ENCODE measurements at regions not wholly inside any gene's neighbourhood (a gene's known extent, or its start where the extent isn't known, plus 50 kb on each side); places are given as distances from the start of the nearest gene placed in this dataset.

GRCh38 chr2:117212562-117212961, 601.9 kb upstream of the DDX18 start:
- Histone ChIP-seq H3K4me3 (ENCODE audit: low read depth, low read length) (no peak overlapping the region), H3K27ac (ENCODE audit: low read depth, low read length) (no peak overlapping the region), H3K27me3 (ENCODE audit: control insufficient read depth, insufficient read depth, low read length) (no peaks in the 10 kb centered on the region), H3K9me3 (ENCODE audit: control insufficient read depth, insufficient read depth, low read length) (peaks cover 16% of the 10 kb centered on the region)
- ChIA-PET CTCF (no interaction called here), POLR2A (no interaction called here)
- TF ChIP-seq CTCF (IDR thresholded peaks at IDR 0.05; ENCODE audit: low read depth, low read length), result no peak
- DNase-seq (ENCODE audit: low read depth, low spot score), result no peak

- ChIA-PET CTCF (no interaction called here), POLR2A (no interaction called here)
- peaks cover 22% of the 10 kb centered on the region for H3K9me3 ChIP-seq (ENCODE audit: control insufficient read depth, insufficient read depth, low read length)
- TF ChIP-seq CTCF (IDR thresholded peaks at IDR 0.05; ENCODE audit: low read depth, low read length), result no peak
- no peak overlapping the region for H3K27ac ChIP-seq (ENCODE audit: low read depth, low read length)
- no peaks in the 10 kb centered on the region for H3K27me3 ChIP-seq (ENCODE audit: control insufficient read depth, insufficient read depth, low read length)
- H3K4me3 ChIP-seq (ENCODE audit: low read depth, low read length), result no peak overlapping the region
- DNase-seq (ENCODE audit: low read depth, low spot score), result no peak
Observed at GRCh38 chr2:117217145-117217544, 597.3 kb upstream of the DDX18 start.

GRCh38 chr2:117222809-117223208, 591.7 kb upstream of the DDX18 start:
- no peak for TF ChIP-seq CTCF (IDR thresholded peaks at IDR 0.05; ENCODE audit: low read depth, low read length)
- DNase-seq (ENCODE audit: low read depth, low spot score), result no peak
- Histone ChIP-seq H3K4me3 (ENCODE audit: low read depth, low read length) (no peak overlapping the region), H3K27me3 (ENCODE audit: control insufficient read depth, insufficient read depth, low read length) (no peaks in the 10 kb centered on the region), H3K27ac (ENCODE audit: low read depth, low read length) (no peak overlapping the region), H3K9me3 (ENCODE audit: control insufficient read depth, insufficient read depth, low read length) (peaks cover 10% of the 10 kb centered on the region)
- POLR2A ChIA-PET, result no interaction called here
- CTCF ChIA-PET, result no interaction called here

GRCh38 chr2:117232305-117232704, 582.2 kb upstream of the DDX18 start:
- ChIA-PET POLR2A (no interaction called here), CTCF (no interaction called here)
- no peak for DNase-seq (ENCODE audit: low read depth, low spot score)
- Histone ChIP-seq H3K27me3 (ENCODE audit: control insufficient read depth, insufficient read depth, low read length) (no peaks in the 10 kb centered on the region), H3K9me3 (ENCODE audit: control insufficient read depth, insufficient read depth, low read length) (peaks cover 20% of the 10 kb centered on the region; the same call in 1 of the 2 replicates), H3K4me3 (ENCODE audit: low read depth, low read length) (no peak overlapping the region), H3K27ac (ENCODE audit: low read depth, low read length) (no peak overlapping the region)
- no peak for TF ChIP-seq CTCF (IDR thresholded peaks at IDR 0.05; ENCODE audit: low read depth, low read length)

GRCh38 chr2:117257362-117257761, 557.1 kb upstream of the DDX18 start:
- POLR2A ChIA-PET, result no interaction called here
- H3K4me3 ChIP-seq (ENCODE audit: low read depth, low read length), result no peak overlapping the region
- no peak for TF ChIP-seq CTCF (IDR thresholded peaks at IDR 0.05; ENCODE audit: low read depth, low read length)
- H3K27me3 ChIP-seq (ENCODE audit: control insufficient read depth, insufficient read depth, low read length), result no peaks in the 10 kb centered on the region
- no peak for DNase-seq (ENCODE audit: low read depth, low spot score)
- CTCF ChIA-PET, result no interaction called here
- no peak overlapping the region for H3K27ac ChIP-seq (ENCODE audit: low read depth, low read length)
- H3K9me3 ChIP-seq (ENCODE audit: control insufficient read depth, insufficient read depth, low read length), result peaks cover 2% of the 10 kb centered on the region; the same call in 1 of the 2 replicates

All from AG04450 (cell line).